HCT116 (cell line): ENCODE measurements at regions not wholly inside any gene's neighbourhood (a gene's known extent, or its start where the extent isn't known, plus 50 kb on each side); places are given as distances from the start of the nearest gene placed in this dataset.

Experiments used
- EZH2 ChIP-seq: fragments of 200-600 bp; sonication (generic); IDR thresholded peaks from 2 replicates; pipeline ENCODE4 v1.6.1; 2017; ENCODE audit warnings: antibody characterized with exemption, mixed run types
- EZH2phosphoT487 ChIP-seq: fragments of 200-600 bp; IDR thresholded peaks from 2 replicates; pipeline ENCODE4 v1.6.1; 2018; ENCODE audit warnings: antibody characterized with exemption, borderline replicate concordance
- POLR2A ChIP-seq: IDR thresholded peaks from 2 replicates; pipeline ENCODE4 v1.7.0; 2011; ENCODE audit warnings: borderline replicate concordance; ENCODE audit not compliant: insufficient read depth, insufficient read length; ENCODE audit errors: extremely low read depth
- POLR2AphosphoS5 ChIP-seq: IDR thresholded peaks from 2 replicates; pipeline ENCODE4 v1.6.1; 2011; ENCODE audit warnings: mild to moderate bottlenecking, low read depth, low read length, moderate library complexity
- RAD21 ChIP-seq: IDR thresholded peaks from 2 replicates; pipeline ENCODE4 v1.6.1; 2012; ENCODE audit warnings: low read depth, mild to moderate bottlenecking
- TCF7L2 ChIP-seq: IDR thresholded peaks from 2 replicates; pipeline ENCODE4 v1.7.0; 2011; ENCODE audit warnings: borderline replicate concordance, inconsistent platforms; ENCODE audit not compliant: insufficient read depth, insufficient read length; ENCODE audit errors: extremely low read depth
- ZBTB33 ChIP-seq: IDR thresholded peaks from 2 replicates; pipeline ENCODE4 v1.6.1; 2011; ENCODE audit warnings: mild to moderate bottlenecking, low read length, moderate library complexity; ENCODE audit not compliant: insufficient replicate concordance; ENCODE audit errors: extremely low read depth
- ZFX ChIP-seq: fragments of 450-650 bp; IDR thresholded peaks from 2 replicates; pipeline ENCODE4 v1.6.1; 2017
- ZNF274 ChIP-seq: fragments of 200-500 bp; sonication (Bioruptor generic); IDR thresholded peaks from 2 replicates; pipeline ENCODE4 v1.6.1; 2014; ENCODE audit warnings: mild to moderate bottlenecking, low read depth, low read length, inconsistent platforms
- TF ChIP-seq, protein P1 (sequence below), 3 experiments: fragments of 200-600 bp in 1 of 3; sonication (generic) in 1 of 3; IDR thresholded peaks in 2 of 3; conservative IDR thresholded peaks in 1 of 3; 2 replicates each; pipeline ENCODE4 v1.5.1; 2012 to 2017; ENCODE audit warnings: low read depth in 2 of 3, low read length in 2 of 3, antibody characterized with exemption in 1 of 3, borderline replicate concordance in 1 of 3, control low read depth in 1 of 3, mild to moderate bottlenecking in 1 of 3, mixed read lengths in 1 of 3, mixed run types in 1 of 3, moderate library complexity in 1 of 3; ENCODE audit not compliant: insufficient read depth in 1 of 3
- TF ChIP-seq, protein P2 (sequence below): IDR thresholded peaks from 2 replicates; pipeline ENCODE4 v1.6.1; 2012

DNA sequence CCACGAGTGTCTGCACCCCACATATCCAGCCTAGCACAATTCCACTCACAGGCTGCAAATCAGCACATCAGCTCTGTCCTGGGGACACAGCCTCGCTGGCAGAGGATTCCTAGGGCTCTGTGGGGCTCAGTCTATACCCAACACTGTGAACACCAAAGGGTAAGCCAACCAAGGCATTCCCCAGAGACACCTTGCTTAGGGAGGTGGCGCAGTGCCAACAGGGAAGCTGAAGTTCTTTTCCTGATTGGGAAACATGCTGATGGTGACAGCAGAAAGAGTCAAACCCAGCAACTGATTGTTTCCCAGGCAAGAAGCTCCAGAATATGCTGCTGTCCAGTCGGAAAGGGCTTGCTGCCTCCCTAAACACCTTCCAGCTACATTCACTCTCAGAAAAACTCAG is 55.8 kb downstream of the TTC32 start:
- no peak for TF ChIP-seq POLR2A
- no peak for TF ChIP-seq TCF7L2
- TF ChIP-seq, protein P1, sequence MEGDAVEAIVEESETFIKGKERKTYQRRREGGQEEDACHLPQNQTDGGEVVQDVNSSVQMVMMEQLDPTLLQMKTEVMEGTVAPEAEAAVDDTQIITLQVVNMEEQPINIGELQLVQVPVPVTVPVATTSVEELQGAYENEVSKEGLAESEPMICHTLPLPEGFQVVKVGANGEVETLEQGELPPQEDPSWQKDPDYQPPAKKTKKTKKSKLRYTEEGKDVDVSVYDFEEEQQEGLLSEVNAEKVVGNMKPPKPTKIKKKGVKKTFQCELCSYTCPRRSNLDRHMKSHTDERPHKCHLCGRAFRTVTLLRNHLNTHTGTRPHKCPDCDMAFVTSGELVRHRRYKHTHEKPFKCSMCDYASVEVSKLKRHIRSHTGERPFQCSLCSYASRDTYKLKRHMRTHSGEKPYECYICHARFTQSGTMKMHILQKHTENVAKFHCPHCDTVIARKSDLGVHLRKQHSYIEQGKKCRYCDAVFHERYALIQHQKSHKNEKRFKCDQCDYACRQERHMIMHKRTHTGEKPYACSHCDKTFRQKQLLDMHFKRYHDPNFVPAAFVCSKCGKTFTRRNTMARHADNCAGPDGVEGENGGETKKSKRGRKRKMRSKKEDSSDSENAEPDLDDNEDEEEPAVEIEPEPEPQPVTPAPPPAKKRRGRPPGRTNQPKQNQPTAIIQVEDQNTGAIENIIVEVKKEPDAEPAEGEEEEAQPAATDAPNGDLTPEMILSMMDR (IDR thresholded peaks at IDR 0.05 in 2 of 3, conservative IDR thresholded peaks at IDR 0.05 in 1 of 3; ENCODE audit: borderline replicate concordance in 1 of 3, insufficient read depth in 1 of 3, low read depth in 2 of 3, low read length in 2 of 3): no peak
- TF ChIP-seq EZH2phosphoT487: no peak
- TF ChIP-seq POLR2AphosphoS5: no peak
- no peak for TF ChIP-seq ZFX
- TF ChIP-seq RAD21: no peak
- no peak for TF ChIP-seq ZBTB33
- no peak for TF ChIP-seq EZH2
- TF ChIP-seq ZNF274: no peak
- TF ChIP-seq, protein P2, sequence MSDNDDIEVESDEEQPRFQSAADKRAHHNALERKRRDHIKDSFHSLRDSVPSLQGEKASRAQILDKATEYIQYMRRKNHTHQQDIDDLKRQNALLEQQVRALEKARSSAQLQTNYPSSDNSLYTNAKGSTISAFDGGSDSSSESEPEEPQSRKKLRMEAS: no peak
